WTC11 (cell line): ENCODE measurements at regions not wholly inside any gene's neighbourhood (a gene's known extent, or its start where the extent isn't known, plus 50 kb on each side); places are given as distances from the start of the nearest gene placed in this dataset.

ENCODE experiments used
- ATAC-seq: fragments of 200-7000 bp; cut with Tn5 transposase; 2 replicates; pipeline ENCODE4 v1.10.0; 2021; ENCODE audit warnings: mild to moderate bottlenecking, moderate library complexity
- CTCF ChIA-PET: fragments of 300-600 bp; sonication (Branson Sonifier 250); formaldehyde crosslinking; loops from one replicate; lab custom pipeline; 2021; ENCODE audit warnings: antibody characterized with exemption; lab: Charles Lee
- POLR2A ChIA-PET: fragments of 350-600 bp; sonication (Branson Sonifier 250); formaldehyde crosslinking; loops from one replicate; lab custom pipeline; 2021; ENCODE audit warnings: antibody characterized with exemption; lab: Charles Lee
- DNase-seq: peaks from one replicate; pipeline ENCODE4 v3.0.0; 2021; ENCODE audit warnings: low spot score
- H3K27ac Mint-ChIP-seq: 2 replicates; pipeline ENCODE4 v1.8.0; 2021; ENCODE audit warnings: mixed read lengths
- H3K27me3 Mint-ChIP-seq: 2 replicates; pipeline ENCODE4 v1.8.0; 2021; ENCODE audit warnings: low read depth, mild to moderate bottlenecking, moderate library complexity, mixed read lengths
- H3K36me3 Mint-ChIP-seq: 2 replicates; pipeline ENCODE4 v1.8.0; 2021; ENCODE audit warnings: mixed read lengths
- H3K4me1 Mint-ChIP-seq: 2 replicates; pipeline ENCODE4 v1.8.0; 2022; ENCODE audit warnings: mixed read lengths
- H3K4me3 Mint-ChIP-seq: 2 replicates; pipeline ENCODE4 v1.8.0; 2021; ENCODE audit warnings: mild to moderate bottlenecking, moderate library complexity, mixed read lengths
- H3K9me3 Mint-ChIP-seq: 2 replicates; pipeline ENCODE4 v1.8.0; 2021; ENCODE audit warnings: mixed read lengths
- AFF4 ChIP-seq: sonication (generic); formaldehyde crosslinking; IDR thresholded peaks from 2 replicates; pipeline ENCODE4 v1.8.1; 2023; ENCODE audit warnings: mild to moderate bottlenecking, missing genetic modification reagents, borderline replicate concordance
- E2F1 ChIP-seq: sonication (generic); formaldehyde crosslinking; IDR thresholded peaks from 2 replicates; pipeline ENCODE4 v1.8.0; 2022; ENCODE audit warnings: mild to moderate bottlenecking, missing genetic modification reagents
- E2F5 ChIP-seq: sonication (generic); formaldehyde crosslinking; IDR thresholded peaks from 2 replicates; pipeline ENCODE4 v1.8.1; 2022; ENCODE audit warnings: mild to moderate bottlenecking, moderate library complexity, missing genetic modification reagents
- GRHL2 ChIP-seq: fragments of 250-450 bp; sonication (Bioruptor Pico); IDR thresholded peaks from 2 replicates; pipeline ENCODE4 v1.8.0; 2022; ENCODE audit warnings: mild to moderate bottlenecking, moderate library complexity; ENCODE audit not compliant: insufficient replicate concordance, severe bottlenecking
- NFE2L1 ChIP-seq: sonication (generic); formaldehyde crosslinking; IDR thresholded peaks from 2 replicates; pipeline ENCODE4 v1.8.1; 2023; ENCODE audit warnings: missing genetic modification reagents
- TEAD4 ChIP-seq: sonication (generic); formaldehyde crosslinking; IDR thresholded peaks from 2 replicates; pipeline ENCODE4 v1.8.0; 2022; ENCODE audit warnings: mild to moderate bottlenecking, missing genetic modification reagents
- TF ChIP-seq, protein P1 (sequence below): fragments of 200-600 bp; IDR thresholded peaks from 2 replicates; pipeline ENCODE4 v1.8.0; 2022; ENCODE audit warnings: antibody characterized with exemption
- TF ChIP-seq, protein P2 (sequence below): sonication (generic); formaldehyde crosslinking; IDR thresholded peaks from 2 replicates; pipeline ENCODE4 v1.8.0; 2023; ENCODE audit warnings: missing genetic modification reagents, mild to moderate bottlenecking, borderline replicate concordance
- TF ChIP-seq, protein P3 (sequence below): fragments of 250-450 bp; sonication (Bioruptor Pico); IDR thresholded peaks from 2 replicates; pipeline ENCODE4 v1.8.0; 2021; ENCODE audit warnings: mild to moderate bottlenecking

DNA sequence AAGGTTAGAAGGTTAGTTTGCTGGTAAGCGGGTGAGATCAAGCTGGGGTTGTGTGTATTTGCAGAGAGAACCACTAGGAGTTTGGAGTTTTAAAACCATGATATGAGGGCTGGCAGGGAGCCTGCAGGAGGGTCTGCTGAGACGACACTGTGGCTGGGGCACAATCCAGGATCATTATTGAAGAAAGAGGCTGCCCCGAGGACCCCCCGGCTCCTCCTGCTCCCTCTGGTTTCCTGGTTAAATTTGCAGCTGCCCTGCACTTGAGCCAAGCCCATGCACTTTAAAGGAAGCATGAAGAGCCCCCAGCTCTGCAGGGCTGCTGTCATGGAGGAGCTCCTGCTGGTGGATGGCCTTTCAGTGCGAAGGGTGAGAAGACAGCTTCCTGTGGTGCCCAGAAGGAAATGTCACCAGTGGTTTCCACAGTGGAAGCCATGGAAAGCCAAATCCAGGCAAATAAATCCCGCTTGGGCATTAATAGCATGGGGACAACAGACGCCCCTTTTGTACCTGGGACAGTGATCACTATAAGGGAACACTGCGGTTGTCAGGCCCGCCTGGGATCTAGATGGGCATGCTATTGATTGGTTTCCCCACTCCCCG, 140.7 kb downstream of the NSG2 start (continued):
- TF ChIP-seq, protein P1, sequence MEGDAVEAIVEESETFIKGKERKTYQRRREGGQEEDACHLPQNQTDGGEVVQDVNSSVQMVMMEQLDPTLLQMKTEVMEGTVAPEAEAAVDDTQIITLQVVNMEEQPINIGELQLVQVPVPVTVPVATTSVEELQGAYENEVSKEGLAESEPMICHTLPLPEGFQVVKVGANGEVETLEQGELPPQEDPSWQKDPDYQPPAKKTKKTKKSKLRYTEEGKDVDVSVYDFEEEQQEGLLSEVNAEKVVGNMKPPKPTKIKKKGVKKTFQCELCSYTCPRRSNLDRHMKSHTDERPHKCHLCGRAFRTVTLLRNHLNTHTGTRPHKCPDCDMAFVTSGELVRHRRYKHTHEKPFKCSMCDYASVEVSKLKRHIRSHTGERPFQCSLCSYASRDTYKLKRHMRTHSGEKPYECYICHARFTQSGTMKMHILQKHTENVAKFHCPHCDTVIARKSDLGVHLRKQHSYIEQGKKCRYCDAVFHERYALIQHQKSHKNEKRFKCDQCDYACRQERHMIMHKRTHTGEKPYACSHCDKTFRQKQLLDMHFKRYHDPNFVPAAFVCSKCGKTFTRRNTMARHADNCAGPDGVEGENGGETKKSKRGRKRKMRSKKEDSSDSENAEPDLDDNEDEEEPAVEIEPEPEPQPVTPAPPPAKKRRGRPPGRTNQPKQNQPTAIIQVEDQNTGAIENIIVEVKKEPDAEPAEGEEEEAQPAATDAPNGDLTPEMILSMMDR = no peak

GRCh38 chr5:174187001-174187400, 141.5 kb downstream of the NSG2 start:
- no peaks in the 10 kb centered on the region for H3K9me3 Mint-ChIP-seq
- no peaks in the 10 kb centered on the region for H3K36me3 Mint-ChIP-seq
- no peak overlapping the region for H3K4me3 Mint-ChIP-seq
- H3K27ac Mint-ChIP-seq = no peak overlapping the region
- peaks cover 8% of the 10 kb centered on the region for H3K4me1 Mint-ChIP-seq
- ChIA-PET CTCF (interaction anchor here (2.4 kb wide), 1 partner anchor 141 kb away, joined by 9 read pairs; the partner anchor contains the start of gene NSG2), POLR2A (no interaction called here)
- H3K27me3 Mint-ChIP-seq = no peaks in the 10 kb centered on the region; the same call in 1 of the 2 replicates
- DNase-seq (no peak), ATAC-seq (no peak)
- no peak for TF ChIP-seq GRHL2
- TF ChIP-seq, protein P2, sequence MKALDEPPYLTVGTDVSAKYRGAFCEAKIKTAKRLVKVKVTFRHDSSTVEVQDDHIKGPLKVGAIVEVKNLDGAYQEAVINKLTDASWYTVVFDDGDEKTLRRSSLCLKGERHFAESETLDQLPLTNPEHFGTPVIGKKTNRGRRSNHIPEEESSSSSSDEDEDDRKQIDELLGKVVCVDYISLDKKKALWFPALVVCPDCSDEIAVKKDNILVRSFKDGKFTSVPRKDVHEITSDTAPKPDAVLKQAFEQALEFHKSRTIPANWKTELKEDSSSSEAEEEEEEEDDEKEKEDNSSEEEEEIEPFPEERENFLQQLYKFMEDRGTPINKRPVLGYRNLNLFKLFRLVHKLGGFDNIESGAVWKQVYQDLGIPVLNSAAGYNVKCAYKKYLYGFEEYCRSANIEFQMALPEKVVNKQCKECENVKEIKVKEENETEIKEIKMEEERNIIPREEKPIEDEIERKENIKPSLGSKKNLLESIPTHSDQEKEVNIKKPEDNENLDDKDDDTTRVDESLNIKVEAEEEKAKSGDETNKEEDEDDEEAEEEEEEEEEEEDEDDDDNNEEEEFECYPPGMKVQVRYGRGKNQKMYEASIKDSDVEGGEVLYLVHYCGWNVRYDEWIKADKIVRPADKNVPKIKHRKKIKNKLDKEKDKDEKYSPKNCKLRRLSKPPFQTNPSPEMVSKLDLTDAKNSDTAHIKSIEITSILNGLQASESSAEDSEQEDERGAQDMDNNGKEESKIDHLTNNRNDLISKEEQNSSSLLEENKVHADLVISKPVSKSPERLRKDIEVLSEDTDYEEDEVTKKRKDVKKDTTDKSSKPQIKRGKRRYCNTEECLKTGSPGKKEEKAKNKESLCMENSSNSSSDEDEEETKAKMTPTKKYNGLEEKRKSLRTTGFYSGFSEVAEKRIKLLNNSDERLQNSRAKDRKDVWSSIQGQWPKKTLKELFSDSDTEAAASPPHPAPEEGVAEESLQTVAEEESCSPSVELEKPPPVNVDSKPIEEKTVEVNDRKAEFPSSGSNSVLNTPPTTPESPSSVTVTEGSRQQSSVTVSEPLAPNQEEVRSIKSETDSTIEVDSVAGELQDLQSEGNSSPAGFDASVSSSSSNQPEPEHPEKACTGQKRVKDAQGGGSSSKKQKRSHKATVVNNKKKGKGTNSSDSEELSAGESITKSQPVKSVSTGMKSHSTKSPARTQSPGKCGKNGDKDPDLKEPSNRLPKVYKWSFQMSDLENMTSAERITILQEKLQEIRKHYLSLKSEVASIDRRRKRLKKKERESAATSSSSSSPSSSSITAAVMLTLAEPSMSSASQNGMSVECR = no peak
- no peak for TF ChIP-seq TEAD4 (CRISPR knock-in tag)
- no peak for TF ChIP-seq E2F5 (CRISPR knock-in tag)
- TF ChIP-seq AFF4 (CRISPR knock-in tag) = no peak
- no peak for TF ChIP-seq NFE2L1
- TF ChIP-seq E2F1 = no peak
- TF ChIP-seq, protein P3, sequence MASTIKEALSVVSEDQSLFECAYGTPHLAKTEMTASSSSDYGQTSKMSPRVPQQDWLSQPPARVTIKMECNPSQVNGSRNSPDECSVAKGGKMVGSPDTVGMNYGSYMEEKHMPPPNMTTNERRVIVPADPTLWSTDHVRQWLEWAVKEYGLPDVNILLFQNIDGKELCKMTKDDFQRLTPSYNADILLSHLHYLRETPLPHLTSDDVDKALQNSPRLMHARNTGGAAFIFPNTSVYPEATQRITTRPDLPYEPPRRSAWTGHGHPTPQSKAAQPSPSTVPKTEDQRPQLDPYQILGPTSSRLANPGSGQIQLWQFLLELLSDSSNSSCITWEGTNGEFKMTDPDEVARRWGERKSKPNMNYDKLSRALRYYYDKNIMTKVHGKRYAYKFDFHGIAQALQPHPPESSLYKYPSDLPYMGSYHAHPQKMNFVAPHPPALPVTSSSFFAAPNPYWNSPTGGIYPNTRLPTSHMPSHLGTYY (CRISPR knock-in tag) = no peak
